Neural cell (in vitro differentiated cells): ENCODE measurements at regions not wholly inside any gene's neighbourhood (a gene's known extent, or its start where the extent isn't known, plus 50 kb on each side); places are given as distances from the start of the nearest gene placed in this dataset.

ENCODE experiments used
- CTCF ChIP-seq: fragments of 450-650 bp; IDR thresholded peaks from 2 replicates; pipeline ENCODE4 v1.5.1; 2014; ENCODE audit warnings: antibody characterized with exemption, mild to moderate bottlenecking, moderate library complexity; ENCODE audit not compliant: poor library complexity, severe bottlenecking
- EP300 ChIP-seq: fragments of 450-650 bp; conservative IDR thresholded peaks from 2 replicates; pipeline ENCODE4 v1.6.1; 2014; ENCODE audit warnings: antibody characterized with exemption, mild to moderate bottlenecking, moderate library complexity; ENCODE audit not compliant: poor library complexity, severe bottlenecking
- EZH2 ChIP-seq: fragments of 200-600, 300-800 bp; shearing (Covaris generic), sonication (generic); IDR thresholded peaks from 2 replicates; pipeline ENCODE4 v1.6.1; 2014; ENCODE audit warnings: antibody characterized with exemption, low read length, borderline replicate concordance, mild to moderate bottlenecking; ENCODE audit not compliant: insufficient read depth, poor library complexity, severe bottlenecking
- REST ChIP-seq: IDR thresholded peaks from 2 replicates; pipeline ENCODE4 v1.6.1; 2012; ENCODE audit warnings: borderline replicate concordance
- TAF1 ChIP-seq: IDR thresholded peaks from 2 replicates; pipeline ENCODE4 v1.6.1; 2012; ENCODE audit warnings: low read depth

GRCh38 chr2:175621821-175622220 is 380.2 kb downstream of the LNPK start:
- TF ChIP-seq CTCF = no peak
- no peak for TF ChIP-seq TAF1
- no peak for TF ChIP-seq REST
- TF ChIP-seq EP300 = no peak
- TF ChIP-seq EZH2 = no peak
